ENCODE measurements at regions not wholly inside any gene's neighbourhood (a gene's known extent, or its start where the extent isn't known, plus 50 kb on each side); places are given as distances from the start of the nearest gene placed in this dataset.
"Not testable (repeated sequence)": the region's sequence is repeated elsewhere in the genome, so short reads cannot be mapped to it uniquely, and the experiment has no call there.

- WGBS (ENCODE audit: low lambda C conversion rate), result 86% methylated on average over 4 of the region's 8 CpGs
- H4K20me1 ChIP-seq (ENCODE audit: insufficient read depth, low read length); H3K27me3 ChIP-seq (ENCODE audit: control insufficient read depth in 1 of 2, insufficient read depth in 2 of 2, low read length in 2 of 2); POLR2A ChIA-PET; H3K4me2 ChIP-seq (ENCODE audit: low read depth, low read length); H3K79me2 ChIP-seq (ENCODE audit: insufficient read depth, low read length); DNase-seq (ENCODE audit: low spot score); H3K9ac ChIP-seq (ENCODE audit: insufficient read depth, low read depth, low read length); H3K4me3 ChIP-seq (replicated peaks in 1 of 3; ENCODE audit: insufficient read depth in 1 of 3, low read depth in 2 of 3, low read length in 3 of 3); H3K36me3 ChIP-seq (replicated peaks in 1 of 2; ENCODE audit: control insufficient read depth in 1 of 2, insufficient read depth in 2 of 2, low read length in 2 of 2); intact Hi-C loops (cut with micrococcal nuclease; ENCODE audit: unreplicated experiment); in situ Hi-C loops (cut with HindIII; ENCODE audit: extremely low pct_ligation_motif_present, low pct_unique_long_range_greater_than_20kb); H3K9me3 ChIP-seq (ENCODE audit: low read length); H2AFZ ChIP-seq (ENCODE audit: low read length); BruUV-seq (replicated peaks); CTCF ChIA-PET (ENCODE audit: low intra/inter-chr PET ratio, low total read pairs): not testable (repeated sequence)
- Histone ChIP-seq H3K27ac (ENCODE audit: extremely low read length, insufficient read depth, low read length) (peak overlapping the region; percentile 1), H3K4me1 (ENCODE audit: insufficient read depth, low read length) (peaks cover 27% of the 10 kb centered on the region)
- FAIRE-seq (peak; percentile 94), ATAC-seq (peak; percentile 94)
- TF ChIP-seq ZBTB33 (CRISPR knock-in tag; IDR thresholded peaks at IDR 0.05) (peak; percentile 36; the same call in 1 of the 2 replicates), BHLHE40 (IDR thresholded peaks at IDR 0.05; ENCODE audit: low read length) (0 out of 2 replicates have a peak, but pooled peaks have one; percentile 35), FOSL2 (CRISPR knock-in tag; IDR thresholded peaks at IDR 0.05) (peak; percentile 77), MNT (IDR thresholded peaks at IDR 0.05) (peak; percentile 47; the same call in 1 of the 2 replicates), STAG1 (CRISPR knock-in tag; IDR thresholded peaks at IDR 0.05) (peak; percentile 47), SAP130 (CRISPR knock-in tag; IDR thresholded peaks at IDR 0.05; ENCODE audit: low read depth) (peak; percentile 29; the same call in 1 of the 2 replicates), RARA (CRISPR knock-in tag; IDR thresholded peaks at IDR 0.05) (peak; percentile 44)
Observed at GRCh38 chr2:87466591-87467120, 281.2 kb upstream of the PLGLB2 start.

GRCh38 chr2:87468429-87468981, 279.4 kb upstream of the PLGLB2 start:
- WGBS (ENCODE audit: low lambda C conversion rate), result 94% methylated on average over 11 of the region's 12 CpGs
- intact Hi-C loops (cut with micrococcal nuclease; ENCODE audit: unreplicated experiment); H3K27ac ChIP-seq (ENCODE audit: extremely low read length, insufficient read depth, low read length); POLR2A ChIA-PET; H3K79me2 ChIP-seq (ENCODE audit: insufficient read depth, low read length); H4K20me1 ChIP-seq (ENCODE audit: insufficient read depth, low read length); FAIRE-seq; DNase-seq (ENCODE audit: low spot score); BruUV-seq (replicated peaks); H3K4me3 ChIP-seq (replicated peaks in 1 of 3; ENCODE audit: insufficient read depth in 1 of 3, low read depth in 2 of 3, low read length in 3 of 3); CTCF ChIA-PET (ENCODE audit: low intra/inter-chr PET ratio, low total read pairs); H3K9ac ChIP-seq (ENCODE audit: insufficient read depth, low read depth, low read length); H3K4me2 ChIP-seq (ENCODE audit: low read depth, low read length); H2AFZ ChIP-seq (ENCODE audit: low read length); in situ Hi-C loops (cut with HindIII; ENCODE audit: extremely low pct_ligation_motif_present, low pct_unique_long_range_greater_than_20kb); H3K9me3 ChIP-seq (ENCODE audit: low read length); H3K27me3 ChIP-seq (ENCODE audit: control insufficient read depth in 1 of 2, insufficient read depth in 2 of 2, low read length in 2 of 2); H3K36me3 ChIP-seq (replicated peaks in 1 of 2; ENCODE audit: control insufficient read depth in 1 of 2, insufficient read depth in 2 of 2, low read length in 2 of 2); ATAC-seq: not testable (repeated sequence)
- H3K4me1 ChIP-seq (ENCODE audit: insufficient read depth, low read length), result peaks cover 27% of the 10 kb centered on the region
